Kidney epithelial cell (primary cell): ENCODE measurements at regions not wholly inside any gene's neighbourhood (a gene's known extent, or its start where the extent isn't known, plus 50 kb on each side); places are given as distances from the start of the nearest gene placed in this dataset.

Source experiments
- DNase-seq: peaks from one replicate; pipeline ENCODE4 v3.0.0-alpha.2; 2010; ENCODE audit warnings: low read depth
- H3K27me3 ChIP-seq: 2 replicates; pipeline ENCODE4 v1.6.0; 2011; ENCODE audit warnings: low read length; ENCODE audit not compliant: control insufficient read depth, insufficient read depth
- H3K36me3 ChIP-seq: 2 replicates; pipeline ENCODE4 v1.5.1; 2011; ENCODE audit warnings: low read length; ENCODE audit not compliant: control insufficient read depth, insufficient read depth
- H3K4me3 ChIP-seq: 2 replicates; pipeline ENCODE4 v1.5.1; 2011; ENCODE audit warnings: low read depth, mild to moderate bottlenecking, control low read depth, low read length
- CTCF ChIP-seq: IDR thresholded peaks from 2 replicates; pipeline ENCODE4 v1.5.1; 2011; ENCODE audit warnings: mild to moderate bottlenecking, moderate library complexity, low read length, control low read depth, inconsistent platforms; ENCODE audit not compliant: insufficient read depth, poor library complexity, severe bottlenecking

DNA sequence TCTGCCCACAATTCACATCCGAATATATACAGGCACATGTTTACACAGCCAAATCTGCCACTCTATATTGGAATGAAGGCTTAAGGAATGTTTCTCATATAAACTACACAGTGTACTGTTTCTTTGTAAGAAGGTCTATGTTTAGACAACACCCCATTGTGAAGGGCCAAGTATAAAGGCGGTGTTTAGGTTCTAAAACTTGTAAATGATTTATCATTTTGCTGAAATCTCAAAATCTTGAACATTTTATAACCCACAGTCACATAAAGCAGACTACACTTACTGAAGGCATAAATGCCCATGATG lies 94.0 kb downstream of the ZNF608 start:
- no peaks in the 10 kb centered on the region for H3K27me3 ChIP-seq
- no peak for DNase-seq
- no peak for TF ChIP-seq CTCF
- H3K36me3 ChIP-seq = peaks cover 4% of the 10 kb centered on the region
- no peak overlapping the region for H3K4me3 ChIP-seq

- no peak for DNase-seq
- TF ChIP-seq CTCF = no peak
Measured at GRCh38 chr5:124651663-124652513, 94.6 kb downstream of the ZNF608 start.

GRCh38 chr5:124650951-124651662 lies 95.3 kb downstream of the ZNF608 start:
- Histone ChIP-seq H3K36me3 (peaks cover 5% of the 10 kb centered on the region), H3K4me3 (no peak overlapping the region), H3K27me3 (no peaks in the 10 kb centered on the region)
- no peak for TF ChIP-seq CTCF
- DNase-seq = no peak

More at GRCh38 chr5:124651663-124652513, 94.6 kb downstream of the ZNF608 start:
- Histone ChIP-seq H3K27me3 (no peaks in the 10 kb centered on the region), H3K4me3 (peak overlapping the region; percentile 37), H3K36me3 (peaks cover 5% of the 10 kb centered on the region)

DNA sequence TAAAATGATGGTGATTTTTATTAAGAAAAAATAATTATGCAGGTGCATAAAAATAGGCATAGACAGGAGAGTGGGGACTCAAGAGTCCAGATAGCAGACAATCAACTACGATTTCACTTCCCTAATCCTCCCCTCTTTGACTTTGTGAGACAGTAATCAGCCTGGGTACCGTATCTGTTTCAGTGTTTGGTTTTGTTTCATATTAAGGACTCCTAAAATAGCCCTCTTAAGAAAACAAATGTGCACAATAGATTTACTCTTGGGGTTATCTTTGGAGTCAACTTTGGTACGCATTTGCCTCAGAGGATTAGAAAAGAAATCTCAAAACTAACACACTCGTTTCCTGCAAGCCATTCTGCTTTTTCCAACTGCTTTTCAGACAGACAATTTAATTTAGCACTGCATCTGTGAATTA lies 96.3 kb downstream of the ZNF608 start:
- no peak for DNase-seq
- Histone ChIP-seq H3K4me3 (no peak overlapping the region), H3K36me3 (peaks cover 5% of the 10 kb centered on the region), H3K27me3 (no peaks in the 10 kb centered on the region)
- no peak for TF ChIP-seq CTCF

DNA sequence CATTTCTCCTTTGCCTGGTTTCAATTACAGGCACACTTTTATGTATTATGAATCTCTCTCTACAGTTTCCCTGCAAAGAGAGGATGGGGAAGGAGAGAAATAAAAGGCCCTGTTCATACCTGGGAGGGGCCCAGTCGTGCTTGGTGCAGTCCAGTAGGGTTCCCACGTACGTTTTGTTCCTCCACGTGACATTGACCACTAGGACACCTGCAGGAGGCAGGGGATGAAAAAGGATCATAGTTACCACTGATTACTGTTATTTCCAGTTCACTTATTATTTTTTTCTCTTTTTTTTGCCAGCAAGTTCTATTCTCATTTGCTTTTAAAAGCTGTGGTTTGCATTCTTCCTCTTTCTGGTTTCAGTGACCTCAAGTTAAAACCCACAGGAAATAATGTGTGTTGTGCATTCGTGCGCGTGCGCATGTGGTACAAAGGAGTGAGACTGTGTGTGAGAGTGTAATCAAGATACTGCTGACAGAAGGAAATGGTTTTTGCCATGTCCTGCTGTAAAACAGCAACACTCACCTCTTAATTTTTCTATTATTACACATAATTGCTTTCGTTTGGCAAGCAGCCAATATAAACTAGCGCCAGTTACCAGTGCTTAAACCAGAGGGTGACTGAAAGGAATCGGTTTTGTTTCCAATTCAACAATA lies 96.8 kb downstream of the ZNF608 start:
- no peaks in the 10 kb centered on the region for H3K27me3 ChIP-seq
- no peak for TF ChIP-seq CTCF
- peak; percentile 91 for DNase-seq
- H3K4me3 ChIP-seq = no peak overlapping the region
- H3K36me3 ChIP-seq = peaks cover 5% of the 10 kb centered on the region
